ENCODE measurements at regions not wholly inside any gene's neighbourhood (a gene's known extent, or its start where the extent isn't known, plus 50 kb on each side); places are given as distances from the start of the nearest gene placed in this dataset.

GRCh38 chr13:109344552-109345157, 441.7 kb downstream of the IRS2 start:
- no peak for TF ChIP-seq ZXDB (tag by site-specific recombination; IDR thresholded peaks at IDR 0.05)
- TF ChIP-seq REPIN1 (tag by site-specific recombination; IDR thresholded peaks at IDR 0.05; ENCODE audit: low read depth): no peak
- no peak for TF ChIP-seq ZNF354C (tag by site-specific recombination; IDR thresholded peaks at IDR 0.05; ENCODE audit: borderline replicate concordance, low read depth)
- Histone ChIP-seq H3K9me3 (ENCODE audit: control insufficient read depth, insufficient read depth, low read depth, low read length) (no peaks in the 10 kb centered on the region), H3K4me3 (ENCODE audit: low read depth, low read length) (no peak overlapping the region), H3K4me1 (ENCODE audit: control insufficient read depth, insufficient read depth, low read length) (no peaks in the 10 kb centered on the region), H3K27ac (ENCODE audit: extremely low read depth, low read depth, low read length) (no peak overlapping the region), H3K36me3 (ENCODE audit: control insufficient read depth in 2 of 2, insufficient read depth in 1 of 2, low read length in 2 of 2) (no peaks in the 10 kb centered on the region)
- POLR2A ChIA-PET: no interaction called here
- CTCF ChIA-PET: interaction anchor here (0.6 to 1.0 kb wide), 3 partner anchors 9 to 1202 kb away, joined by 3 read pairs; no protein-coding TSS in a partner anchor

GRCh38 chr13:109336730-109337129, 449.7 kb downstream of the IRS2 start:
- POLR2A ChIA-PET: no interaction called here
- Histone ChIP-seq H3K9me3 (ENCODE audit: control insufficient read depth, insufficient read depth, low read depth, low read length) (no peaks in the 10 kb centered on the region), H3K4me1 (ENCODE audit: control insufficient read depth, insufficient read depth, low read length) (no peaks in the 10 kb centered on the region), H3K27ac (ENCODE audit: extremely low read depth, low read depth, low read length) (no peak overlapping the region), H3K4me3 (ENCODE audit: low read depth, low read length) (no peak overlapping the region), H3K36me3 (ENCODE audit: control insufficient read depth in 2 of 2, insufficient read depth in 1 of 2, low read length in 2 of 2) (no peaks in the 10 kb centered on the region)
- CTCF ChIA-PET: no interaction called here
- TF ChIP-seq ZNF146 (tag by site-specific recombination; IDR thresholded peaks at IDR 0.05): no peak
- TF ChIP-seq TSHZ1 (tag by site-specific recombination; IDR thresholded peaks at IDR 0.05; ENCODE audit: borderline replicate concordance): no peak
- TF ChIP-seq ZNF747 (tag by site-specific recombination; IDR thresholded peaks at IDR 0.05): no peak
- no peak for TF ChIP-seq ZNF670 (tag by site-specific recombination; IDR thresholded peaks at IDR 0.05; ENCODE audit: low read depth)

- TF ChIP-seq EGR2 (tag by site-specific recombination; IDR thresholded peaks at IDR 0.05; ENCODE audit: low read depth): no peak
- TF ChIP-seq ZNF843 (tag by site-specific recombination; IDR thresholded peaks at IDR 0.05): no peak
- TF ChIP-seq ZSCAN18 (tag by site-specific recombination; IDR thresholded peaks at IDR 0.05): no peak
- TF ChIP-seq GLIS1 (tag by site-specific recombination; IDR thresholded peaks at IDR 0.05): no peak
- TF ChIP-seq ZNF114 (tag by site-specific recombination; IDR thresholded peaks at IDR 0.05): no peak
- no peak for TF ChIP-seq ELK4 (IDR thresholded peaks at IDR 0.05; ENCODE audit: borderline replicate concordance, low read depth, low read length)
- no peak for TF ChIP-seq ZNF747 (tag by site-specific recombination; IDR thresholded peaks at IDR 0.05)
- no peak for TF ChIP-seq ZNF600 (tag by site-specific recombination; IDR thresholded peaks at IDR 0.05)
- TF ChIP-seq ZNF362 (tag by site-specific recombination; IDR thresholded peaks at IDR 0.05): no peak
- TF ChIP-seq ZNF16 (tag by site-specific recombination; IDR thresholded peaks at IDR 0.05; ENCODE audit: low read depth): no peak
- POLR2A ChIA-PET: no interaction called here
These were observed 452.3 kb downstream of the IRS2 start for GRCh38 chr13:109333893-109334651.

More at GRCh38 chr13:109333893-109334651, 452.3 kb downstream of the IRS2 start:
- CTCF ChIA-PET: no interaction called here
- no peaks in the 10 kb centered on the region for H3K9me3 ChIP-seq (ENCODE audit: control insufficient read depth, insufficient read depth, low read depth, low read length)
- no peaks in the 10 kb centered on the region for H3K36me3 ChIP-seq (ENCODE audit: control insufficient read depth in 2 of 2, insufficient read depth in 1 of 2, low read length in 2 of 2)
- no peak overlapping the region for H3K4me3 ChIP-seq (ENCODE audit: low read depth, low read length)
- H3K4me1 ChIP-seq (ENCODE audit: control insufficient read depth, insufficient read depth, low read length): no peaks in the 10 kb centered on the region; the same call in 1 of the 2 replicates
- H3K27ac ChIP-seq (ENCODE audit: extremely low read depth, low read depth, low read length): no peak overlapping the region
